ENCODE measurements at regions not wholly inside any gene's neighbourhood (a gene's known extent, or its start where the extent isn't known, plus 50 kb on each side); places are given as distances from the start of the nearest gene placed in this dataset.

GRCh38 chr3:117366574-117366973 is 657.0 kb downstream of the TUSC7 start:
- TF ChIP-seq POLR2A (IDR thresholded peaks at IDR 0.05; ENCODE audit: low read length) (no peak), GATA1 (IDR thresholded peaks at IDR 0.05; ENCODE audit: low read depth, low read length) (no peak)
